ENCODE measurements at regions not wholly inside any gene's neighbourhood (a gene's known extent, or its start where the extent isn't known, plus 50 kb on each side); places are given as distances from the start of the nearest gene placed in this dataset.

DNA sequence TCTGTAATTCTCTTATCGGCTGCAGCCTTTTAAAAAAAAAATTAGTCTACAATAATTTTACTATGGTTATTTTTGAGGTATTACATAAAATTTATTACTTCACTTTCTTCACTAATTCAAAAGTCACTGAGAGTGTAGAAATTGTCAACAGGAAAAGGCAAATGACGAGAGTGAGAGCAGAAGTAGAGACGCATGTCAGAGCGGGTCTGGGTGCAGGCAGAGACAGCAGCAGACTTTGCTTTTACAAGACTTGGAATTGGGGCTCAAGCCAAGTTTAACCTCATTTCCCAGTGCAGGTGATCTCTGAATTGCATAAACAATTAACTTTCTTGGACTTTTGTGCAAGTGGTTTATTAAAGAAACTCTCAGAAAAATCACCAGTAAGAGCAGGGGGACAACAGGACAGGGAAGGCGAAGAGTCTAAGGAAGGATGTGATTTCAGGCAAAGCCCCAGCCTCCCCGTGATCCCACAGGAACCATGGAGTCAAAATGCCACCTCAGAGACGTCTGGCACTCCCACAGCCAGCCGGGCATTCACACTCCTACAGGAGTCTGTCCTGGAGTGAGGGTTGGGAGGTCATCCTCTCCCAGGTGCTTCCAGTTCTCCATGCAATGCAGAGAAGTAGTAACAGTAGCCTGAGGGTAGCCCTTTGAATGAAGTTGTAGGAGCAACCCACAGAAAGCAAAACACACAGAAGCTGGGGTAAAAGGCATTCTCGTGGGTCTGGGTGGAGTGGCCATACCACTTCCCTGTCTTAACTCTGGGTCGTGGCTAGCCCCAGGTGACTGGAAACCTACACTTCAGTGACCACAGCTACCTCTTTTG, 274.0 kb upstream of the TGFBR2 start:
- no peak for DNase-seq (ENCODE audit: low read depth)

DNA sequence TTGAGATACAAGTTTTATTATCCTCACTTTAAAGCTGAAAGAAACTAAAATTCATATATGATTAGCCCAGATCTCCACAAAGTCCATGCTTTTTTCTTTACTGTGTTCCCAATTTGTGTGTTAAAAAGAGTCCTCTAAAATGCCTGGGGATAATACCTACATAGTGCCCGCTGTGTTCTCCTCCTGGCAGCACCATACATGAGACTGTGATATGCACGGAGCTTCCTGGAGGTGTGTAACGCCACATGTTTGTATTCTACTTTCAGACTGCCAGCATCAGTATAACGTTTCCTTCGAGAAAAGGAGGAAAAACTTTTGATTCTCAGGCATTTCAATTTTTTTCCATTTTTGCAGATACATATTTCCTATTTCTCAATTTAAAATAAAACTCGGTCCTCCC, 273.3 kb upstream of the TGFBR2 start:
- DNase-seq (ENCODE audit: low read depth): no peak

DNA sequence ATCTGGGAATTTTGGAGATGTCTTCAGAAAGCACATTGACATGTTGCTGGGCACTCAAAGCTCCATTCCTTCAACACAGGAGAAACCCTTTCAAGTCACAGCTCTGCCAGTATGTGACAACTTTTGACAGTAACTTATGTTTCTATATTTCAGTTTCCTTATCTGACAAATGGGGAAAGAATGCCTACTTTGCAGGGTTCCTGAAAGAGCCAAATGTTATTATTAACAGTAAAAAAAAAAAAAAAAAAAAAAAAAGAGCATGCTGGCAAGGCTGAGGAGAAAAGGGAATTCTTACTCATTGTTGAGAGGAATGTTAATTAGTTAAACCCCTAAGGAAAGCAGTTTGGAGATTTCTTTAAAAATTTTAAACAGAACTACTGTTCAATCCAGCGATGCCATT, 272.5 kb upstream of the TGFBR2 start:
- no peak for DNase-seq (ENCODE audit: low read depth)

DNA sequence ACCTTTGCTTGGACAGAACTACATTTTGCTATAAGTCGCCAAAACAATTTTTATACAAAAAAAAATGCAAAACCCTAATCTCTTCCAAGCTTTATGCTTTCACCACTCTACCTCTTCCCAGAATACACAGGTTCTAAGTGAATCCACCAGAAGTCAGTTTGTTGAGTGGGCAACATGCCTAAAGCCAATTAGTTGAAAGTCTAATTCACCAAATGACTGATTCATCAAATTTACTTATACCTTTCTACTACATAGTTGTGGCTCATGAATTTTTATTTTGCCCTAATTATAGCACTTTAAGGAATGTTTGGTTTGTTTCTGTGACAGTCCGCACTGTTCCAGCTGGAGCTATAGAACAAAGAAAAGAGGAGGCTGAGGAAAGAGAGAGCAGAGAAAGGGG, 265.9 kb upstream of the TGFBR2 start:
- DNase-seq (ENCODE audit: low read depth): no peak

DNA sequence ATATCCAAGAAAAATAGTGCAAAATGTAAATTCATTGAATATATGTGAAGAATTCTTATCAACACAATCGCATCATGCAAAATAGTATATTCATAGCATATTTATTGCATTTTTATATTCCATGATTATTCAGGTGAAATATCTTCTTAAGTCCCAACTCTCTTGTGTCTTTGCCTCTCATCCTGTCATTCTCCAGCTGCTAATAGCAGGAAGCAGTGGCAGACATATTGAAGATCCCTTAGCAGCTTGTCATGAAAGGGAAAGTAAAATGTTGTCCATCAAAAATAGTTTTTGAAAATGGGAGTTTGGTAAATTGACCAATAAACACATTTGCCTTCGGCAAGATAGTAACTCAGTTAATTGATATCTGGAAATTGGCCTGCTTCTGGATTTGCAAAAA, 265.3 kb upstream of the TGFBR2 start:
- no peak for DNase-seq (ENCODE audit: low read depth)

DNA sequence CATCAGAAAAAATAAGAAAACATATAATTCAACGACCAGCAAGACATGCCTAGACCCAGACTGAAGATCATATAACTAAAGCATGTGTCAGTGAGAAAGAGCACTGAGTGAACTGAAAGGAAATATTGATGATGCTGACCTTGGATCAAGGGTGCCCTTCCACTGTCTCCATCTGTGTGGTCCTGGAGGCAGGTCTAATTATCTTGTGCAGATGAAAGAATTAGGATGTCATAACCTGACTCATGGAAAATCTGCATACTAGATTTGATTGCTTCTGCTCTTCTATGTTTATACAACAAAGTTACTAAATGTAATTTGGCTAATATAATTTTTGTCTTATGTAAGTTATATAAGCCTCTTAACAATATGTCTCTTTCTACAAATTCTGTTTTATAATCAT, 264.6 kb upstream of the TGFBR2 start:
- no peak for DNase-seq (ENCODE audit: low read depth)

DNA sequence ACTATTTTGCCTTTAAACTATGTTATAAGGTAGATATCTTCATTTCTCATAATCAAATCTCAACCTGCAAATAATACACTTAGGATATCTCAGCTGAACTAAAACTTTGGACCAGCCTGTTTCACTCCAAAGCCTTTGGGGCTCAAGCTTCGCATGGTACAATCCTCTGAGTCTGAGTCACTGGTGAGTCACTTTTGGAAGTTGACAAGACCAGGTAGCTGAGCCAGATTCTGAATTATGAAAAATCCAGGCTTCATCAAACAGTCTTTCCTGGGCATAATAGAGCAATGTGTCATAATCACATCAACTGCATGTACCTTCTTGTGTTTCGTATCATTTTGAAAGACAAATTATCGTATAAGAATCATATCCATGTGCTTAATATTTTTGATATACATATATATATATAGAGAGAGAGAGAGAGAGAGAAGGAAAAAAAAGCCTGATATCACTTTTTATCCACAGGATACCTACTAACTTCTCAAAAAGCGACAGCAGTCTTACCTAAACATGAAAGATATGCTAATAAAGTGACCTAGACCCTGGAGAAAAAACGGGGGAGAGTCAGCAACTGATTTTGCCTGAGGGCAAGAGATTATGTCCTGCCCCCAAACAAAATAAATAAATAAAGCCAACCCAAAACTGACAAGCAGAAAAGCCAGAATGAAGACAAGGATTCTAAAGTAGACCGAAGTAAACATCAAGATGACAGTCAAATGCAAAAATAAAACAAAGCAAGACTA, 263.9 kb upstream of the TGFBR2 start:
- no peak for DNase-seq (ENCODE audit: low read depth)

DNA sequence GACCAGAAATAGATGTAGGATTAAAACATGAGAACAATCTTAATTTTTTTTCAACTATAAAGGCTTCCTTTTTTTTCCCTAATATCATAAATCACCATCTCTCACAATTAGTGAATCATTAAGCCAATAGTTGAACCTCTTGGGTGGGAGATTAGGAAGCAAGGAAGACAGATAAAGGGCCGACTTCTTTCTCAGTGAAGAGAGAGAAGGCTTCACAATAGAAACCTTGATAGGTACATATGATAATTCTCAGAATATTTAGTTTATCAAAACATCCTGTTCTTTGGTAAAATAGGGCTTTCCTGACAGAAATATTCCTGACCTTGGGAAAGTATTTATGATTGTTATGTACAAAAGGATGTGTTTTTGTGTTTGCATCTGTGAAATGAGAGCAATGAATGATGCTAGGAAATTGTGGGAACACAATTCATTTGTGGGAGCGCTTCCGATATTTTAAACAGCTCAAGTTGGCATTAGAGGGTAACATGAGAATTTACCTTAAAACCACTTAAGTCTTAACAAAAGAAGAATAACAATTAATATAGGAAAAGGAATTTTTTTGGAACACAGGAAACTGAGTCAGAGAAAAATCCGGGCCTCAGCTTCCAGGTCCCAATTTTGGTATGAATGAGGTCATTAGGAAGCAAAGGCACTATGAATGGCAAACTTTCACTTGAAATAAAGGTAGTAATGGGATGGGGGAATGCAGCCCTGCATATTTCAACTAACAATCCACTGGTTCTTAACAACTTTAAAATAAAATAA, 263.2 kb upstream of the TGFBR2 start:
- DNase-seq (ENCODE audit: low read depth): no peak

DNA sequence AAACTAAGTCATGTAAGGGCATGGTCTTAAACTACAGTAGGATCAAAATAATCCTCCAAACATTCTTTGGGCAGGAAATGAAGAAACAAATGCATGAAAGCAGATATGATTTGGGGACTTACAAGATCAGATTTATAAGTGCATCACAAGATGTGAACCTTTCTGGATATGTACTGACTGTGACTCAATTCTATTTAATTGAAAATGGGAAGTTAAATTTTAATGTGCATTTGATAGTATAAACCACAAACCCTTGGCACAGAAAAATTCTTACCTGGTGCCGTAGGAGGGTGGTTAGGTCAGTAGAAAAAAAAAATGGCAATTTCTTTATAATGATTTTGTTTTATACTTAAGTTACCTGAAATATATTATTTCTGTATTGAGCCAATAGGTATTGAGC, 262.5 kb upstream of the TGFBR2 start:
- DNase-seq (ENCODE audit: low read depth): no peak

DNA sequence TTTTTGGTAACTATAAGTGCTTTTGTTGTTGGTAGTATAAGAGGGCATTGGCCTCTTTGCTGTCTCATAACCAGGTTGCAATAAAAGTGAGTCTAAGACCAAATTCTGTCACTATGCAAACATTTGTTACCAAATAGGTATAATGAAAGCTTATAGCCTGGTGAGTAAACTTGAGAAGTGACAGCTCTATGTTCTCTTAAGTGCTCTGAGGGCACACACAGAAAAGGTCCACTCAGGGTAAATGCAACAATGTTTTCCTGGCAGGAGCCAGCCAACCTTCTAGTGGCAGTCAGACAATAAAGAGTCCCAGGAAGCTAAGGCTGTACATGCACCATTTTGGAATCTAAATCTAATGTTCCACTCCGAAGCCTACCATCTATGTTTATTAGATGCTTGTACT, 262.1 kb upstream of the TGFBR2 start:
- no peak for DNase-seq (ENCODE audit: low read depth)

DNA sequence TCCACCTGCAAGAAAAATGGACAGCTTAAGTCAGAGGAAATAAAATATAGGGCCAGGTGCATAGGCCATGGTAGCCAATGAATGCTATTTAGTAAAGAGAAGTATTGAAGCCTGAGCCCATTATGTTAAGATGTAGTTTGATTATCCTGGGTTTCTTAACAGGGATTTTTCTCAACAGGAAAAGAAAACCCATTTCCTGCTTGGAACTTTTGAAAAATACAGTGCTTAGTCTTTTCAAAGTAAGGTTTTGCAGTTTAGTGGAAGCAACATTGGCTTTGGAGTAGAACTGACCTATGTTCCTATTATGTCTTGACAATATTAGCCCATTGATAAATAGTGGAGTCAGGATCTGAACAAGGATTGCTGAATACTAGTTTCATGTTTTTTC, 259.5 kb upstream of the TGFBR2 start:
- DNase-seq (ENCODE audit: low read depth): no peak

DNA sequence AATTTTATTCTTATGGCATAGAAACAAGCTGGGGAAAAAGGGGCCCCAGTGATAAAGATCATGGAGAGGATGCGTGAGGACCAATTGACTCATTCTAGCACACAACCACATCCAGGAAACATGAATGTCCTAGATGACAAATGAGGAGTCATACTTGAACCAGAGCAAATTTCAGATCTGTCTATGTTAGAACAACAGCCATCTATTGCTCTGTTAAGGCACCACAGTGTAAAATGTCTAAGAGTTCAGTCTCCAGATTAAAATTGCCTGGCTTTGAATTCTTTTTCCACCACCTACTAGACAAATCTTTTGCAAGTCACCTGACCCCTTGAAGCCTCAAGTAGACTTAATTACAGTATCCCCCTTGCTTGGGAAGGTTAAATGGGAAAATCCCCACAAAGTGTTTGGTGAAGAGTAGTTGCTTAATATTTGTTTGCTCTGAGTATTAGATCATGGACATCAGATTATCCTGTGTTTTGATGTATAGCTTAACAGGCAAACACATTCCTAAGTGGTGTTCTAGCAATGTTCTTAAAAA, 258.7 kb upstream of the TGFBR2 start:
- DNase-seq (ENCODE audit: low read depth): no peak

DNA sequence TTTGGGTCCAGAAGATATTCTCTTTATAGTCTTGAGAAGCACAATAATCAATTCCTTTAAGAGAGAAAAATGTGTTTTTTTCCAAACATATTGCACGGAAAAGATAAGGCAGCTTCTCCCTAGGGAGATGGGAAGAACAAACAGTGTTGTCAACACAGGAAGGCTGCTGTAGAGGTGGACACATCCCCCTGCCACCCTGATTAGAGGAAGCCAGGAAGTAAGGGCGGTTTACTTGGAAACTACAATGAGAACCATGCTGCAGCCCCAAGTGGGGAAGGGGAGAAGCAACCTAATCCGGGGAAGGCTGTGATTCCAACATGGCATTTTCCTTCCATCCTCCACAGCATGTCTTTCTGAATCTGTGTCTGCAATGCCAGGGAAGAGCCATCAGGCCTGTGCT, 256.9 kb upstream of the TGFBR2 start:
- no peak for DNase-seq (ENCODE audit: low read depth)

DNA sequence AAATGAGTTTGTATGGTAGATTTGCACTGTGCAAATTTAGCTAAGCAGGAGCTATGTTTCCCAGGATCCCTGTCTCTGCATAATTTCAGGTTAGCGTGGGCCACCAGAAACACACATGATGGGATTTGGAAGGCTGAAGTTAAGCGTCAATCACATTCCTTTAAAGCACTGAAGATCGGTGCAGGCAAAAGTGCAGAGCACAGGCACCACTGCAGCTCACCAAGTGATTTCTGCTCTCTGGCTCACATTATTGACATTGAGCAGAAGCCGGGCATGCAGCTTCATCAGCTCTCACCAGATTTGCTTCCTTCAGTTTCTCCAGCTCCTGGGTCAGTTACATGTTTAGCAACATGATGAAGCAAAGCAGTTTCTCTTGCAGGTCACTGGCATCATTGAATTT, 256.4 kb upstream of the TGFBR2 start:
- no peak for DNase-seq (ENCODE audit: low read depth)

DNA sequence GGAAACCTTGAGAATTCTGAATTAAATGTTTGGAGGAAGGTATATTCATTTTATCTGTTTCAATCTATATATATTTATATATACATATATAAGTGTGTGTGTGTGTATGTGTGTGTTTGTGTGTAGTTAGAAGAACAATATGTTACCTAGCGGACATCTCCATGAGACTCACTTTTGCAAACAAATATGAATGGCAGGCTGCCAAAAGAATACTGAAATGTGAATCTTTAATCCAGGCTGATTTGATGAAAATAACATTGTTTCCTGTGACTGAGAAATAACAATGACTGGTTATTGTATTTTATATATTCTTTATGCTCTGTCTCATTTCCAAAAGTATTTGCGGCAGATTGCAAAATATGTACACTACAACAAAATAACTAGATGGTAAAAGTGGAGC, 255.5 kb upstream of the TGFBR2 start:
- DNase-seq (ENCODE audit: low read depth): no peak

DNA sequence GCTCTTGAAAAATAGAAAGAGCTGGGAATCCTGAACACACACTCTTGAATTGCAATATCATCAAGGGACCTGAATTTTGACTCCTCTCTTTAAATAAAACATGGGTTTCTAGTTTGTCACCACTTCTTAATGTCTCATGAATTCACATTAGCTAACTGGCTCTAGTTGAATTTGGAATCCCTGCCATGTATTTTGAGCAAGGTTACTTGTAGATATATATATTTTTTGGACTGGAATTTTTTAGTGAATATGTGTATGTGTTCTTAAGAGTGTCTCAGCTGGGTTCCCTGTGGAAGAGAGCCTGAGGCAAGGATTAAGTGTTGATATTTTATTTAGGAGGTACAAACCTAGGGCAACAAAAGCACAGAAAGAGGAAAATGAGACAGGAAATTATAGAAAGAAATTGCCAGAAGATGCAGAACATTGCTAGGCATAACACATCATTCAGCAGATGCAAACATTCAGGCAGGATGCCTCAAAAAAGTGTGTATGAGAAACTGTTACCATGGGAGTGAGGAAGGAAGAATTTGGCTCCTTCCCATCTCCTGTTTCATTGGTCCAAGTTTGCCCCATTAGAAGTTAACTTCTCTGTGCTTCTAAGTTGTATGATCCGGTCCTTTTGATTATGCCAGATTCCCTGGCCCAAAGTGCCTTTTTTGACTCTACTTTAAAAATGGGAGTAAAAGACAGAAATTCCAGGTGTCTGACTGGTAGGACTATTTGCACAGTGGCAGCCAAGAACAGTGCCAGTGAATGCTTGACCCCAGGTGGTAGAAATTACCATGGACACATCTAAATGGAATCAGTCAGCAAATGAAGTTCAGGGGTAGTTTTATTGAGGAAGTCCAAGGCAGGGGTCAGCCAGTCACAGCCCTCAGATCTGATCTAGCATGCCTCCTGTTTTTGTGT, 253.7 kb upstream of the TGFBR2 start:
- no peak for DNase-seq (ENCODE audit: low read depth)

DNA sequence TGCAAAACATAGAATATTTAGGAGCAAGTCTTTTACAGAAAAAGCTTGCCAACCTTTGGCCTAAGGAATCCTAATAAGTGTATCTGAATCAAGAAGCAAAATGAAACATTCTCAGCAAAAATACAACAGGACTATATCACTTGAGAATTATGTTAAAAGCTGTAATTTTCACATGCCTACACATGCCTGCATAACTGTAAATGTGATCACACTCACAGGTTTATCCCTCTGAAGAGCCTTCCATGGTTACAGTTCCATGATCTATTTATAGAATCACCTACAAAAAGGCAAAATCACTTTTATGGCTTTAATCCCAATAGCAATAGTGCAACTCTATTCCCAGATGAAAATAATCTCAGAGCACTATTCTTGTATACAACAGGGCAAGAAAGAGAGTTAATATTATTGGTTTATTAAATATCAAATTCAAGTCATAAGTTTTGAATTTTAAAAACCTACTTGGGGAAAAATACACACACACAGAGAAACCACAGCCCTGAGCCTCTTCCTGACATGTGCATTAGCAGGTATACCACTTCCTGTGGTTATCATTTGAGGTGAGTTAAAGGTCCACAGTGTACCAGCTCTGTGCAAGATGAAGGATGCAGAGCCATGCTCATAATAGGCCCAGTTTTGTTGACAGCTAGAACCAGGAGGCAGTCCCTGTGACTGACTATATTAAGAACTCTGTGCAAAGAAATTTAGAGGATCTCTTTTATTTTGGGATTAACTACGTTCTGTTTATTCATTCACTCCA, 252.5 kb upstream of the TGFBR2 start:
- no peak for DNase-seq (ENCODE audit: low read depth)

DNA sequence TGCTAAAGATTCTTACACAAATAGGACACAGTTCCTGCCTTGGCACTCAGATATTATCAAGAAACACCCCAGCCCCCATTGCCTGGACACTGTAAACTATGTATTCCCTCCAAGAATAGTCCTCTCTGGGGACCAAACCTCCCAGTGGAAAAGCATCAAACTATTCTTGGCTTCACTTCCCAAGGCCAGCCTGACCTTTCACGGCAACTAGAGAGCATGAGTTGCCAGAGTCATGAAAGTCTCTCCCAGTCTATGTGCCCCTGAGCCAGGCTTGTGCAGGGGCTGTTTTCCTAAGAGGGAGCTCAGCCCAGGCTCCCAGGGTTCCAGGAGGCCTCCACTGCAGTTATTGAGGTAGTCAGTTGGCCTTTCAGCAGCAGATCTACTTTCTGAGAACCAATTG, 251.9 kb upstream of the TGFBR2 start:
- no peak for DNase-seq (ENCODE audit: low read depth)

DNA sequence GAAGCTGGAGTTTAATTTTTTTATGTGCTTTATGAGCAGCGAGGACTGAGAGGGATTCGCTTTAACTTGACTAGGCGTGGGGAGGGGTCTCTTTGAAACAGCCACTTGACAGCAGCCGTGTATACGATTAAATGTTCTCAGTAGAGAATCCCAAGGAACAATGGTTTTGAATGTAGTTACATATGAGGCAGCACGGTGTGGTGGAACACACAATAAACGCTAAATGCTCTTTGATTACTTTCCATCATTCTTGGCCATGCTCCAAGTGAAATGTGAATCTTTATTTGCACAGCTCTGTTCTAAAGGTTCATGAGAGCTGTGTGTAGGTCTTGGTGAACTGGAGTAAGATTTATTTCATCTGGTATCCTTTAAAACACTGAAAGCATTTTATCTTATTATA, 251.4 kb upstream of the TGFBR2 start:
- DNase-seq (ENCODE audit: low read depth): no peak

DNA sequence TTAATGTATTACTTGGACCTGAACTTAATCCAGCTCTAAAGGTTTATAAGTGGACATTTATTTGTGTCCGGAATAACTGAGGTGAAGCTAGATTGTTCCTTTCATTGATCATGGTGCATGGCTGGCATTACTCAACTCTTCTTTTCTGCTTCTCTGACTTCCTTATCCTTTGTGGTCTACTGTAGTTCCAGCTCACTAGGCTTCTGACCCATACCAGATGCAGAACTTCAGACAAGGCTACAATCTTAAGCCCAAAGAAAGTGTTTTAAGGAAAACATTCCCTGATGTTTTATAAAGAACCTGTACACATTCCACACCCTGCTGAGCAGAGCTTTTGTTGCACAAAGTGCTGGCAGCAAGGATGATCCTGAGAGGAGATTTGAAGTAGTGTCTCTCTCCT, 250.8 kb upstream of the TGFBR2 start:
- no peak for DNase-seq (ENCODE audit: low read depth)
